K562 (cell line): ENCODE measurements at regions not wholly inside any gene's neighbourhood (a gene's known extent, or its start where the extent isn't known, plus 50 kb on each side); places are given as distances from the start of the nearest gene placed in this dataset.

Experiments
- ATAC-seq: fragments of 200-7000 bp; cut with Tn5 transposase; 3 replicates; pipeline ENCODE4 v1.9.1; 2020; ENCODE audit warnings: moderate library complexity
- BruUV-seq: library from RNA; stranded (reverse); fragments of 400-500 nt; replicated peaks from 2 replicates; lab custom pipeline; 2021; lab: Mats Ljungman, UMichigan
- CTCF ChIA-PET: fragments of 300-600 bp; formaldehyde crosslinking; extraction: SDS; loops from one replicate; lab custom pipeline; 2021; ENCODE audit warnings: low intra/inter-chr PET ratio; lab: Yijun Ruan, JAX
- POLR2A ChIA-PET: fragments of 300-600, 350-650 bp; sonication (Branson Sonifier 250); formaldehyde crosslinking; extraction: SDS; loops from one replicate; lab custom pipeline; 2021; ENCODE audit warnings: antibody characterized with exemption, inconsistent platforms; lab: Yijun Ruan, JAX
- DNase-seq, 4 experiments: peaks; one replicate each; pipeline versions ENCODE4 v3.0.0 to v3.0.0-alpha.2; 2011 to 2018; ENCODE audit warnings: low spot score in 3 of 4, mixed read lengths in 3 of 4; ENCODE audit errors: extremely low read depth in 1 of 4
- FAIRE-seq: peaks from 2 replicates; lab custom pipeline; 2011; peaks lifted over from hg19 to GRCh38; lab: Jason Lieb, UNC
- H2AFZ ChIP-seq: 2 replicates; pipeline ENCODE4 v1.6.0; 2011; ENCODE audit warnings: low read depth, low read length, control low read depth, inconsistent platforms
- H3K27ac ChIP-seq: fragments of 200-600 bp; 3 replicates; pipeline ENCODE4 v1.8.0; 2011; ENCODE audit warnings: low read depth, mild to moderate bottlenecking, control low read depth, inconsistent platforms, low read length, moderate library complexity, mixed read lengths; ENCODE audit errors: extremely low read depth
- H3K27me3 ChIP-seq, 2 experiments: fragments of 300-600 bp in 1 of 2; 2 replicates in 1 of 2; 3 replicates in 1 of 2; pipeline versions ENCODE4 v1.6.0 to v1.8.0; 2011; ENCODE audit warnings: inconsistent platforms in 2 of 2, low read length in 2 of 2, mild to moderate bottlenecking in 1 of 2, mixed read lengths in 1 of 2, moderate library complexity in 1 of 2; ENCODE audit not compliant: control insufficient read depth in 2 of 2, insufficient read depth in 2 of 2
- H3K36me3 ChIP-seq: fragments of 300-600 bp; 3 replicates; pipeline ENCODE4 v1.8.0; 2011; ENCODE audit warnings: mild to moderate bottlenecking, low read length, inconsistent platforms; ENCODE audit not compliant: control insufficient read depth, insufficient read depth
- H3K4me1 ChIP-seq, 2 experiments: fragments of 200-600 bp in 1 of 2; replicated peaks in 1 of 2; 2 replicates in 1 of 2; 3 replicates in 1 of 2; pipeline versions ENCODE4 v1.5.1 to v1.8.0; 2011; ENCODE audit warnings: inconsistent platforms in 2 of 2, low read length in 2 of 2, mild to moderate bottlenecking in 1 of 2, mixed read lengths in 1 of 2, moderate library complexity in 1 of 2; ENCODE audit not compliant: control insufficient read depth in 2 of 2, insufficient read depth in 2 of 2
- H3K4me2 ChIP-seq: 2 replicates; pipeline ENCODE4 v1.6.1; 2011; ENCODE audit warnings: low read length, control low read depth, inconsistent platforms, mixed read lengths; ENCODE audit not compliant: insufficient read depth
- H3K4me3 ChIP-seq: fragments of 200-600 bp; sonication (generic), shearing (Covaris generic); 2 replicates; pipeline ENCODE4 v1.5.1; 2016; ENCODE audit warnings: control low read depth, inconsistent platforms
- H3K79me2 ChIP-seq: fragments of 200-600 bp; 3 replicates; pipeline ENCODE4 v1.8.0; 2011; ENCODE audit warnings: low read length, inconsistent platforms; ENCODE audit not compliant: control insufficient read depth, insufficient read depth
- H3K9ac ChIP-seq, 2 experiments: 2 replicates each; pipeline versions ENCODE4 v1.6.0 to v1.6.1; 2011; ENCODE audit warnings: low read depth in 2 of 2, low read length in 2 of 2, control low read depth in 1 of 2, inconsistent platforms in 1 of 2, mild to moderate bottlenecking in 1 of 2, mixed read lengths in 1 of 2; ENCODE audit not compliant: insufficient read depth in 1 of 2
- H3K9me1 ChIP-seq: one replicate; pipeline ENCODE4 v1.6.0; 2011; ENCODE audit warnings: inconsistent platforms, mild to moderate bottlenecking, low read length, moderate library complexity; ENCODE audit not compliant: control insufficient read depth, insufficient read depth
- H3K9me3 ChIP-seq: replicated peaks from 2 replicates; pipeline ENCODE4 v1.5.1; 2011; ENCODE audit warnings: low read depth, low read length, inconsistent platforms; ENCODE audit not compliant: control insufficient read depth, insufficient read depth
- H4K20me1 ChIP-seq: replicated peaks from 2 replicates; pipeline ENCODE4 v1.6.1; 2011; ENCODE audit warnings: low read length, inconsistent platforms, mixed read lengths; ENCODE audit not compliant: control insufficient read depth, insufficient read depth
- NFIC ChIP-seq: fragments of 450-650 bp; IDR thresholded peaks from 2 replicates; pipeline ENCODE4 v1.6.1; 2017; ENCODE audit warnings: mild to moderate bottlenecking, inconsistent platforms
- TEAD1 ChIP-seq, 2 experiments: fragments of 450-650 bp in 1 of 2; sonication (generic) in 1 of 2; formaldehyde crosslinking; IDR thresholded peaks; 2 replicates each; pipeline versions ENCODE4 v1.4.0 to v1.8.0; 2020 to 2022; ENCODE audit warnings: mild to moderate bottlenecking in 2 of 2, missing genetic modification reagents in 1 of 2
- TEAD2 ChIP-seq: fragments of 450-650 bp; IDR thresholded peaks from 2 replicates; pipeline ENCODE4 v1.6.1; 2016; ENCODE audit warnings: missing genetic modification characterization, control low read depth, missing compliant biosample characterization
- WGBS: fragments of 100-300 bp; shearing (Covaris generic); methylation state at CpG from one replicate; pipeline ENCODE4 v1.1.6; 2016; ENCODE audit warnings: low coverage, mixed read lengths; ENCODE audit not compliant: insufficient coverage; ENCODE audit errors: missing lambda C conversion rate; 5-methylcytosine and 5-hydroxymethylcytosine counted together
- in situ Hi-C: fragments of 300-500 bp; cut with MboI; formaldehyde crosslinking; loops from 4 replicates; pipeline ENCODE4 v1.15.0; 2018; ENCODE audit warnings: inconsistent platforms, mixed read lengths
- intact Hi-C: fragments of 100-400 bp; cut with micrococcal nuclease; formaldehyde crosslinking; loops from 2 replicates; pipeline ENCODE4 v1.14.2; 2022
- TF ChIP-seq, protein P1 (sequence below): sonication (generic); formaldehyde crosslinking; IDR thresholded peaks from 2 replicates; pipeline ENCODE4 v1.9.0; 2022; ENCODE audit warnings: mild to moderate bottlenecking, missing genetic modification reagents
- TF ChIP-seq, protein P2 (sequence below): sonication (generic); formaldehyde crosslinking; IDR thresholded peaks from 2 replicates; pipeline ENCODE4 v1.8.0; 2023; ENCODE audit warnings: mild to moderate bottlenecking, missing genetic modification reagents

DNA sequence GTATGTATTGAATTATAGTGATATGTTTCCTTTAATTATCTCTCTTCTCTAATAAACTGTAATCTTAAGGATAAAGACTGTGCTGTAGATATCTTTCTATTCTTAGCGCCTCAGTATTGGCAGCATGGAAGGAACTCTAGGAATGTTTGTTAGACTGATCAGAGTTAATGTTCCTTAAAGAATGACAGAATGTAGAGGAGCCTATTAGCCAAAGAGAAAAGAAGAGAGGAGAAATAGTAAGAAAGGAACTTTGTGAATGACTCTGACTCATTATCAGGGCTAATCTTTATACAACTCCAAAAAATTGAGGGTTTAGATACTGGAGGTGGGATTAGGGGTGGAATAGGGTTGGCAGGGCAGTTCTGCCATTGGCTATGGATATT, 59.0 kb upstream of the NUDT12 start:
- no peak overlapping the region for H3K4me2 ChIP-seq
- H3K27ac ChIP-seq = no peak overlapping the region
- WGBS = 0% methylated on average over 1 of the region's 1 CpG
- no peaks in the 10 kb centered on the region for H3K9me1 ChIP-seq
- no TSS peak for BruUV-seq
- H3K9ac ChIP-seq = no peak overlapping the region
- no peaks in the 10 kb centered on the region for H3K9me3 ChIP-seq
- CTCF ChIA-PET = no interaction called here
- no peak for DNase-seq
- no peak for TF ChIP-seq NFIC
- TF ChIP-seq, protein P1, sequence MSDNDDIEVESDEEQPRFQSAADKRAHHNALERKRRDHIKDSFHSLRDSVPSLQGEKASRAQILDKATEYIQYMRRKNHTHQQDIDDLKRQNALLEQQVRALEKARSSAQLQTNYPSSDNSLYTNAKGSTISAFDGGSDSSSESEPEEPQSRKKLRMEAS (CRISPR knock-in tag) = no peak
- TF ChIP-seq TEAD1 (CRISPR knock-in tag; IDR thresholded peaks at IDR 0.05) = no peak
- TF ChIP-seq, protein P2, sequence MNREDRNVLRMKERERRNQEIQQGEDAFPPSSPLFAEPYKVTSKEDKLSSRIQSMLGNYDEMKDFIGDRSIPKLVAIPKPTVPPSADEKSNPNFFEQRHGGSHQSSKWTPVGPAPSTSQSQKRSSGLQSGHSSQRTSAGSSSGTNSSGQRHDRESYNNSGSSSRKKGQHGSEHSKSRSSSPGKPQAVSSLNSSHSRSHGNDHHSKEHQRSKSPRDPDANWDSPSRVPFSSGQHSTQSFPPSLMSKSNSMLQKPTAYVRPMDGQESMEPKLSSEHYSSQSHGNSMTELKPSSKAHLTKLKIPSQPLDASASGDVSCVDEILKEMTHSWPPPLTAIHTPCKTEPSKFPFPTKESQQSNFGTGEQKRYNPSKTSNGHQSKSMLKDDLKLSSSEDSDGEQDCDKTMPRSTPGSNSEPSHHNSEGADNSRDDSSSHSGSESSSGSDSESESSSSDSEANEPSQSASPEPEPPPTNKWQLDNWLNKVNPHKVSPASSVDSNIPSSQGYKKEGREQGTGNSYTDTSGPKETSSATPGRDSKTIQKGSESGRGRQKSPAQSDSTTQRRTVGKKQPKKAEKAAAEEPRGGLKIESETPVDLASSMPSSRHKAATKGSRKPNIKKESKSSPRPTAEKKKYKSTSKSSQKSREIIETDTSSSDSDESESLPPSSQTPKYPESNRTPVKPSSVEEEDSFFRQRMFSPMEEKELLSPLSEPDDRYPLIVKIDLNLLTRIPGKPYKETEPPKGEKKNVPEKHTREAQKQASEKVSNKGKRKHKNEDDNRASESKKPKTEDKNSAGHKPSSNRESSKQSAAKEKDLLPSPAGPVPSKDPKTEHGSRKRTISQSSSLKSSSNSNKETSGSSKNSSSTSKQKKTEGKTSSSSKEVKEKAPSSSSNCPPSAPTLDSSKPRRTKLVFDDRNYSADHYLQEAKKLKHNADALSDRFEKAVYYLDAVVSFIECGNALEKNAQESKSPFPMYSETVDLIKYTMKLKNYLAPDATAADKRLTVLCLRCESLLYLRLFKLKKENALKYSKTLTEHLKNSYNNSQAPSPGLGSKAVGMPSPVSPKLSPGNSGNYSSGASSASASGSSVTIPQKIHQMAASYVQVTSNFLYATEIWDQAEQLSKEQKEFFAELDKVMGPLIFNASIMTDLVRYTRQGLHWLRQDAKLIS (CRISPR knock-in tag) = no peak
- no peak for TF ChIP-seq TEAD2 (tag)
- H3K4me1 ChIP-seq = no peaks in the 10 kb centered on the region
- no peaks in the 10 kb centered on the region for H3K36me3 ChIP-seq
- no peaks in the 10 kb centered on the region for H3K79me2 ChIP-seq
- in situ Hi-C loops (no loop called here), intact Hi-C loops (no loop called here)
- 0 out of 5 replicates have a peak, but pooled peaks cover 0 to 3% of the 10 kb centered on the region in 2 experiments for H3K27me3 ChIP-seq
- H3K4me3 ChIP-seq = no peak overlapping the region
- no peak overlapping the region for H2AFZ ChIP-seq
- H4K20me1 ChIP-seq = no peaks in the 10 kb centered on the region
- ATAC-seq = no peak
- POLR2A ChIA-PET = no interaction called here
- no peak for FAIRE-seq
